Sigmoid colon (tissue), 6 donors: ENCODE measurements at regions not wholly inside any gene's neighbourhood (a gene's known extent, or its start where the extent isn't known, plus 50 kb on each side); places are given as distances from the start of the nearest gene placed in this dataset.

Experiments used
- DNase-seq: peaks from one replicate; pipeline ENCODE4 v3.0.0-alpha.2; 2019
- H3K27ac ChIP-seq, 4 donors: fragments of 200-600 bp; sonication (generic); one replicate each; pipeline ENCODE4 v1.5.1; 2016 to 2019; ENCODE audit warnings: mild to moderate bottlenecking in 1 of 4
- H3K27me3 ChIP-seq, 3 donors: fragments of 200-600 bp; sonication (generic); one replicate each; pipeline ENCODE4 v1.5.1; 2019; ENCODE audit warnings: mild to moderate bottlenecking in 1 of 3
- H3K36me3 ChIP-seq, 4 donors: fragments of 200-600 bp; sonication (generic); one replicate each; pipeline ENCODE4 v1.5.1; 2016 to 2019
- H3K4me1 ChIP-seq, 4 donors: fragments of 200-600 bp; sonication (generic); one replicate each; pipeline ENCODE4 v1.5.1; 2017 to 2019
- H3K4me3 ChIP-seq, 4 donors: fragments of 200-600 bp; sonication (generic); one replicate each; pipeline ENCODE4 v1.5.1; 2017 to 2019; ENCODE audit warnings: mild to moderate bottlenecking in 2 of 4, moderate library complexity in 1 of 4
- H3K9me3 ChIP-seq, 4 donors: fragments of 200-600 bp in 3 of 4; sonication (generic) in 3 of 4; one replicate each; pipeline versions ENCODE4 v1.5.1 to v1.6.1; 2013 to 2019
- EP300 ChIP-seq, 4 donors: sonication (generic); formaldehyde crosslinking; IDR thresholded peaks; one replicate each; pipeline ENCODE4 v1.6.1; 2017; ENCODE audit warnings: antibody characterized with exemption in 4 of 4
- POLR2A ChIP-seq, 2 donors: fragments of 450-650 bp; IDR thresholded peaks; one replicate each; pipeline ENCODE4 v1.6.1; 2016; ENCODE audit warnings: antibody characterized with exemption in 2 of 2, mild to moderate bottlenecking in 2 of 2, moderate library complexity in 2 of 2
- POLR2AphosphoS5 ChIP-seq, 4 donors: sonication (generic); formaldehyde crosslinking; IDR thresholded peaks; one replicate each; pipeline ENCODE4 v1.6.1; 2017; ENCODE audit warnings: antibody characterized with exemption in 4 of 4
- WGBS, 2 donors: extraction: QIAGEN DNeasy Blood & Tissue Kit; methylation state at CpG; one replicate each; pipeline ENCODE4 v1.1.7; 2013; 5-methylcytosine and 5-hydroxymethylcytosine counted together
- intact Hi-C: fragments of 100-400 bp; cut with DNase I; formaldehyde crosslinking; loops from one replicate; pipeline ENCODE4 v1.15.1; 2023
- TF ChIP-seq, protein P1 (sequence below), 4 experiments: fragments of 450-650 bp in 3 of 4; fragments of 200-600 bp in 1 of 4; IDR thresholded peaks; one replicate each; pipeline ENCODE4 v1.5.1; 2016 to 2019; ENCODE audit warnings: antibody characterized with exemption in 4 of 4, mild to moderate bottlenecking in 3 of 4, moderate library complexity in 2 of 4
- donor health status: healthy with polysubstance abuse.
- donor health status: healthy.

GRCh38 chr3:107206141-107206540 is 171.1 kb upstream of the CCDC54 start:
- Histone ChIP-seq H3K36me3 (no peaks in the 10 kb centered on the region), H3K9me3 (no peaks in the 10 kb centered on the region), H3K4me1 (peaks cover 0 to 33% (median 25%) of the 10 kb centered on the region in 4 donors), H3K4me3 (no peak overlapping the region), H3K27me3 (no peaks in the 10 kb centered on the region), H3K27ac (peak overlapping the region in 1 of 4 donors; percentile 65)
- TF ChIP-seq POLR2A (IDR thresholded peaks at IDR 0.05), result no peak
- TF ChIP-seq, protein P1, sequence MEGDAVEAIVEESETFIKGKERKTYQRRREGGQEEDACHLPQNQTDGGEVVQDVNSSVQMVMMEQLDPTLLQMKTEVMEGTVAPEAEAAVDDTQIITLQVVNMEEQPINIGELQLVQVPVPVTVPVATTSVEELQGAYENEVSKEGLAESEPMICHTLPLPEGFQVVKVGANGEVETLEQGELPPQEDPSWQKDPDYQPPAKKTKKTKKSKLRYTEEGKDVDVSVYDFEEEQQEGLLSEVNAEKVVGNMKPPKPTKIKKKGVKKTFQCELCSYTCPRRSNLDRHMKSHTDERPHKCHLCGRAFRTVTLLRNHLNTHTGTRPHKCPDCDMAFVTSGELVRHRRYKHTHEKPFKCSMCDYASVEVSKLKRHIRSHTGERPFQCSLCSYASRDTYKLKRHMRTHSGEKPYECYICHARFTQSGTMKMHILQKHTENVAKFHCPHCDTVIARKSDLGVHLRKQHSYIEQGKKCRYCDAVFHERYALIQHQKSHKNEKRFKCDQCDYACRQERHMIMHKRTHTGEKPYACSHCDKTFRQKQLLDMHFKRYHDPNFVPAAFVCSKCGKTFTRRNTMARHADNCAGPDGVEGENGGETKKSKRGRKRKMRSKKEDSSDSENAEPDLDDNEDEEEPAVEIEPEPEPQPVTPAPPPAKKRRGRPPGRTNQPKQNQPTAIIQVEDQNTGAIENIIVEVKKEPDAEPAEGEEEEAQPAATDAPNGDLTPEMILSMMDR (IDR thresholded peaks at IDR 0.05), result peak in 2 of 4 experiments; percentile 8 to 25
- intact Hi-C loops, result no loop called here
- 23 to 47% methylated on average over 1 of the region's 1 CpG for WGBS, 2 donors
- DNase-seq, result no peak

DNA sequence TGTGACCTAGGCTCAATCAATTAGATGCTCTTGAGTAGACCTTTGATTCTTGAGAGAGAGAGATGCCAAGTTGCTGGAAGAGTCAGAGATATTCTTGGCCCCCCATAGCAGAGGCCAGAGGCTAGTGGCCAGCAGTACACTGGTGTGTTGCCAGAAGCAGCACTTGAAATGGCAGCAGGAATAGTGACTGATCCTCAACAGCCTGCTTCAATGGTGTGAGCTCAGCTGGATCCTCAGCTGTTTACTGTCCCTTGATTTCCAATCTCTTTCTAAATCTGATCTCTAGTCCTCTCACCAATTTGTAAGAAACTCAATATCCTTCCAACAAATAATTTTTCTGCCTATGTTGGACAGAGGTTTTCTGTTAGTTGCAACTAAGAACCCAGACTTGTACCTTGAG is 170.3 kb upstream of the CCDC54 start:
- no peak overlapping the region for H3K4me3 ChIP-seq
- H3K36me3 ChIP-seq, result no peaks in the 10 kb centered on the region
- peak overlapping the region; percentile 3 to 74 (median 64) for H3K27ac ChIP-seq
- TF ChIP-seq, protein P1 (IDR thresholded peaks at IDR 0.05), result no peak
- TF ChIP-seq EP300 (IDR thresholded peaks at IDR 0.05) (no peak), POLR2A (IDR thresholded peaks at IDR 0.05) (no peak), POLR2AphosphoS5 (IDR thresholded peaks at IDR 0.05) (no peak)
- H3K27me3 ChIP-seq, result no peaks in the 10 kb centered on the region
- H3K4me1 ChIP-seq, result peaks cover 0 to 38% (median 26%) of the 10 kb centered on the region in 4 donors
- peak; percentile 59 for DNase-seq
- intact Hi-C loops, result no loop called here
- H3K9me3 ChIP-seq, result no peaks in the 10 kb centered on the region

DNA sequence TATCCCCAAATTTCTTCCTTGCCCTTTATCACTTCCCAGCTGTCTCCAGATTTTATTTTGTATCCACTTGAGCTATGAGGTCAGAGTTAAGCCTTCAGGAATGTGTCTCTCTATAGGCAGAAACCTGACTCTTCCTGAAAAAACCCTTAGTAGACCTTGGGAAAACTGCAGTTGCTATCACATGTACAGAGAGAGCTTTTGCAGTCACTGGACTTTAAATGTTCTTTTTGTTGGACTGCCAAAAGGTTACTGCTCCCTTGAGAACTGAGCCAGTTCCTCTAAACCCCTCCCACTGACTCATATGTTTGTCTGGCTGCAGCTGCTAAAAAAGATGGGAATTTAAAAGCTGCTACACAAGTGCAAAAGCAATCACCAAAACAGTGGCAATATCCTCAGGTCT is 169.1 kb upstream of the CCDC54 start:
- peak overlapping the region; percentile 58 to 74 (median 64) for H3K27ac ChIP-seq
- peaks cover 0 to 49% (median 36%) of the 10 kb centered on the region in 4 donors for H3K4me1 ChIP-seq
- no peak overlapping the region for H3K4me3 ChIP-seq
- intact Hi-C loops, result no loop called here
- no peaks in the 10 kb centered on the region for H3K9me3 ChIP-seq
- H3K27me3 ChIP-seq, result no peaks in the 10 kb centered on the region
- DNase-seq, result peak; percentile 69
- peak in 1 of 4 donors; percentile 17 for TF ChIP-seq EP300 (IDR thresholded peaks at IDR 0.05)
- TF ChIP-seq, protein P1 (IDR thresholded peaks at IDR 0.05), result no peak
- TF ChIP-seq POLR2AphosphoS5 (IDR thresholded peaks at IDR 0.05), result peak; percentile 7 to 70 (median 36)
- H3K36me3 ChIP-seq, result no peaks in the 10 kb centered on the region

- no peaks in the 10 kb centered on the region for H3K36me3 ChIP-seq
- peaks cover 0 to 50% (median 39%) of the 10 kb centered on the region in 4 donors for H3K4me1 ChIP-seq
- no peak overlapping the region for H3K4me3 ChIP-seq
- no peaks in the 10 kb centered on the region for H3K9me3 ChIP-seq
- peak overlapping the region; percentile 58 to 74 (median 64) for H3K27ac ChIP-seq
- no peaks in the 10 kb centered on the region for H3K27me3 ChIP-seq
- no peak for DNase-seq
- intact Hi-C loops, result no loop called here
- 56 to 62% methylated on average over 1 of the region's 1 CpG for WGBS, 2 donors
- TF ChIP-seq, protein P1 (IDR thresholded peaks at IDR 0.05), result no peak
- TF ChIP-seq POLR2AphosphoS5 (IDR thresholded peaks at IDR 0.05) (no peak), POLR2A (IDR thresholded peaks at IDR 0.05) (no peak), EP300 (IDR thresholded peaks at IDR 0.05) (no peak)
Observed at GRCh38 chr3:107208796-107209195, 168.4 kb upstream of the CCDC54 start.

DNA sequence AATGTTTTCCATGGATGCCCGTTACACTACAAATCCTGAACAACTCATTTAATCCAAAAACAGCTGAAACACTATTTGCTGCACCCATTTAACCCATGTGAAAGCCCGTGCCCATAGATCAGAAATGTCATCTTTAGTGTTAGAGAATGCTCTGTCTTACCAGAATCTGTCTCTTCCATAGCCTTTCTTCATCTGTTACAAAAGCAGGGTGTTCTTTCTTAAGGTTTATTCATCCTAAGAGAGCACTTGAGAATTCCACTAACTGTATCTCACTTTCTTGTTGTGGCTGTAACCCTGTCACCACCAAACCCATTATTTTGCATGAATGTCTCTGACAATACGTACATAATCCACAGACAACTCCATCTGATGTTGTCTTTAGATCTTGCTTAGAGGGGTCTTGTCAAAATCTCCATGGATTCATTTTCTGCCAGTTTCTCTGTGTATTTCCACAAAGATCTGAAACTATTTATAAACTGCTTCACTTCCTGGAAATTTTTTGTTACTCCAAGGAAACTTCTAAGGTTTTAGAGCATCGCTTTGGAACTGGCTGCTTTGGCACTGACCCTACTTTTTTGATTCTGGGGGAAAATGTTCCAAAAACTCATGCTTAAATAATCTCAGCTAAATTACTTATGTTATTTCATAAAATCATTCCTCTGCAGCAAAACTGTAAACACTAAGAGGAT is 167.8 kb upstream of the CCDC54 start:
- no peaks in the 10 kb centered on the region for H3K27me3 ChIP-seq
- TF ChIP-seq POLR2A (IDR thresholded peaks at IDR 0.05), result no peak
- TF ChIP-seq EP300 (IDR thresholded peaks at IDR 0.05), result no peak
- TF ChIP-seq, protein P1 (IDR thresholded peaks at IDR 0.05), result no peak
- TF ChIP-seq POLR2AphosphoS5 (IDR thresholded peaks at IDR 0.05), result no peak
- peak overlapping the region; percentile 58 to 74 (median 64) for H3K27ac ChIP-seq
- WGBS, 2 donors, result 75 to 77% methylated on average over 4 of the region's 4 CpGs
- DNase-seq, result no peak
- no peaks in the 10 kb centered on the region for H3K9me3 ChIP-seq
- intact Hi-C loops, result no loop called here
- no peak overlapping the region for H3K4me3 ChIP-seq
- H3K4me1 ChIP-seq, result peaks cover 0 to 50% (median 39%) of the 10 kb centered on the region in 4 donors
- no peaks in the 10 kb centered on the region for H3K36me3 ChIP-seq
